IPS-15b (cell line): ENCODE measurements at regions not wholly inside any gene's neighbourhood (a gene's known extent, or its start where the extent isn't known, plus 50 kb on each side); places are given as distances from the start of the nearest gene placed in this dataset.

Experiments used
- H3K27me3 ChIP-seq: one replicate; pipeline ENCODE4 v1.6.1; 2013; ENCODE audit warnings: low read length; ENCODE audit not compliant: control insufficient read depth, insufficient read depth
- H3K36me3 ChIP-seq: one replicate; pipeline ENCODE4 v1.6.1; 2013; ENCODE audit warnings: low read length; ENCODE audit not compliant: control insufficient read depth, insufficient read depth
- H3K4me1 ChIP-seq: one replicate; pipeline ENCODE4 v1.6.1; 2013; ENCODE audit warnings: mild to moderate bottlenecking, low read length; ENCODE audit not compliant: control insufficient read depth, insufficient read depth
- H3K4me3 ChIP-seq: one replicate; pipeline ENCODE4 v1.5.1; 2013; ENCODE audit warnings: low read depth, low read length
- H3K9ac ChIP-seq: one replicate; pipeline ENCODE4 v1.6.1; 2013; ENCODE audit warnings: low read depth, mild to moderate bottlenecking, low read length
- H3K9me3 ChIP-seq: one replicate; pipeline ENCODE4 v1.6.1; 2013; ENCODE audit warnings: mild to moderate bottlenecking, low read length; ENCODE audit not compliant: control insufficient read depth, insufficient read depth

DNA sequence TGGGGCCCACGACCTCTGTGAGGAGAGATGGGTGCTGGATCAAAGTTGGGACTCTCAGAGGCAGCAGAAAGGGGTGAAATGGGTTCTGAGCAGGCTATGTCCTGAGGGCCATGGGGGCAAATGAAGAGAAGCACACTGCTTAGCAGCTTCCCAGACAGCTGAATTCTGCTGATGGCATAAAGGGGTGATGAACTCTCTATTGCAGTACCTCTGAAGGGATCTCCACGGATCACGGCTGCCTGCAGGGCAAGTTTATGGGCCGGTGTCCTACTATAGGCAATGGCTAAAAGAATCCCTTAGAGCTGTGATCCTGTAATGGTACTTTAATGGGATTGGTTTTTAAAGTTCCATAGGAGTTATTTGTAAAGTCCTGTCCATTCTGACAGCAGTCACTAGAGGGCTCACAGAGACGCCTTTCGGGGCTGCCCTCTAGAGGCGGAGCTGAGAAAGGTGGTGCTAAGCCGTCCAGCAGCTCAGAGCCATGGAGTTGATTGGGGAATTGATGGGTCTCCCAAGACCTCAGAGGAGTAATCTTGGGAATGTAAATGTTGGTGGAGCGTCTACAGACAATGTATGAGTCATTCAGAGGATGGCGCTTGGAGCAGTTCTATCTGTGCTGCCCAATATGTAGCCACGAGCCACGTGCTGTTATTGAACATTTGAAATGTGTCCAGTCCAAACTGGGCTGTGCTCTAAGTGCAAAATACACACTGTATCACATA, 287.3 kb downstream of the COG6 start:
- H3K4me1 ChIP-seq: peaks cover 3% of the 10 kb centered on the region
- H3K9me3 ChIP-seq: no peaks in the 10 kb centered on the region
- no peaks in the 10 kb centered on the region for H3K36me3 ChIP-seq
- no peak overlapping the region for H3K9ac ChIP-seq
- no peaks in the 10 kb centered on the region for H3K27me3 ChIP-seq
- no peak overlapping the region for H3K4me3 ChIP-seq

DNA sequence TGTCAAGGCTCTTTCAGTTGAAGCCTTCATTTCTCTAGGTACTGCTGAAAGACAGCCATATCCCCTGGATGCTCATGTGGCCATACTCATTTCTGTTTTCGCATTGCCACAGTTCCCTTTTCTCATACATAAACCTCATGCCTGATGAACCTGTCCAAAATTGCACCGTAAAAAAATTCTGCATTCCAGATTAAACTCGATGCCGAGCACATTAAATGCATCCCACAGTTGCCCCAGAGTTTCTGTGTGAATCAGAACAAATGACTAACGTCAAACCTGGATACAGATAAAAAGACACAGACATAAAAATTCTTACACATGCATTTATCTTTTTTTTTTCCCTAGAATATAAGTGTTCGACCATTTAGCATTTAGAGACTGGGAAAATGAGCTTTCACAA, 288.2 kb downstream of the COG6 start:
- Histone ChIP-seq H3K27me3 (no peaks in the 10 kb centered on the region), H3K36me3 (no peaks in the 10 kb centered on the region), H3K9me3 (no peaks in the 10 kb centered on the region), H3K4me3 (no peak overlapping the region), H3K4me1 (peaks cover 3% of the 10 kb centered on the region), H3K9ac (no peak overlapping the region)

DNA sequence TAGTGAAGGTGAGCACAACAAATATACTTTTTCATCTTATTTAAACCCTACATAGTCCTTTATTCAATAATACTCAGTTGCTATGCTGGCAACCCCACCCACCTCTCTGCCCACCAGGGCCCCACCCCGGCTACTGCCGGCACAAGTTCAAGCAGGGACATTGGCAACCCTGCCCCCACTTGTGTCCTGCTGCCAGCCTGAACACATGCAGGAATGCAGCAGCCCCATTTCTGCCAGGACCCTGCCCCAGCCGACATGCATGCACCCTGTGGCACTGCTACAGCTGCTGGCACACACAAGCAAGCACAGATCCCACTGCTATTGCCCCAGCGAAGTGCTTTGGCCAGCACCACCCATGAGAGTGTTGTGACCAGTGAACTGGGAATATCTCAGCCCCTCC, 289.8 kb downstream of the COG6 start:
- Histone ChIP-seq H3K9me3 (no peaks in the 10 kb centered on the region), H3K4me3 (no peak overlapping the region), H3K4me1 (peaks cover 3% of the 10 kb centered on the region), H3K27me3 (no peaks in the 10 kb centered on the region), H3K9ac (no peak overlapping the region), H3K36me3 (no peaks in the 10 kb centered on the region)

DNA sequence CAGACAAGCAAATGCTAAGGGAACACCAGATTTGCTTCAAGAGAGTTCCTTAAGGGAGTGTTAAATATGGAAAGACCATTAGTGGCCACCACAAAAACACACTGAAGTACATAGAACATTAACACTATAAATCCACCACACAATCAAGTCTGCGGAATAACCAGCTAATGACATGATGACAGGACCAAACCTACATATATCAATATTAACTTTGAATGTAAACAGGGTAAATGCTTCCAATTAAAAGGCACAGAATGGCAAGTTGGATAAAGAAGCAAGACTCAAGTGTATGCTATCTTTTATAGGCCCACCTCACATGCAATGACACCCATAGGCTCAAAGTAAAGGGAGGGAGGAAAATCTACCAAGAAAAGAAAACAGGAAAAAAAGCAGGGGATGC, 291.3 kb downstream of the COG6 start:
- Histone ChIP-seq H3K27me3 (no peaks in the 10 kb centered on the region), H3K4me3 (no peak overlapping the region), H3K36me3 (no peaks in the 10 kb centered on the region), H3K4me1 (no peaks in the 10 kb centered on the region), H3K9ac (no peak overlapping the region), H3K9me3 (no peaks in the 10 kb centered on the region)

DNA sequence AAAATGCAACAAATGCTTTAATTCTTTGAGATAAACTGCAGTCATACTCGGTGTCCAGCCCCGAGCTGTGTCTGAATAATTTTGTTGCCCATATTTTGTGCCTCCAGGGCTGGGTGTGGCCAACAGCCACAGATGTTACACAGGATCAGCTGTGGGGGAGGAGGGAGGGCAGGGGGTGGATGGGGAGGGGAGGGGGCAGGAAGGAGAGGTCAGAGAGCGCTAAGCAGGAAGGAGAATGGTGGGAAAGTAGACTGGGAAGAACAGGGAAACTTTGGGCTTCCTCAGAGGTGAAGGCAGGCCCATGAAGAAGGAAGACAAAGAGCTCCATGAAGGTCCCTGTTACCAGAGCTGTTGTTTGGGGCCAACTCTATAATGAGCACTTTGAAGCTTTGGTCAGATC, 295.8 kb downstream of the COG6 start:
- no peak overlapping the region for H3K4me3 ChIP-seq
- H3K36me3 ChIP-seq: no peaks in the 10 kb centered on the region
- H3K4me1 ChIP-seq: no peaks in the 10 kb centered on the region
- no peaks in the 10 kb centered on the region for H3K9me3 ChIP-seq
- no peaks in the 10 kb centered on the region for H3K27me3 ChIP-seq
- no peak overlapping the region for H3K9ac ChIP-seq

DNA sequence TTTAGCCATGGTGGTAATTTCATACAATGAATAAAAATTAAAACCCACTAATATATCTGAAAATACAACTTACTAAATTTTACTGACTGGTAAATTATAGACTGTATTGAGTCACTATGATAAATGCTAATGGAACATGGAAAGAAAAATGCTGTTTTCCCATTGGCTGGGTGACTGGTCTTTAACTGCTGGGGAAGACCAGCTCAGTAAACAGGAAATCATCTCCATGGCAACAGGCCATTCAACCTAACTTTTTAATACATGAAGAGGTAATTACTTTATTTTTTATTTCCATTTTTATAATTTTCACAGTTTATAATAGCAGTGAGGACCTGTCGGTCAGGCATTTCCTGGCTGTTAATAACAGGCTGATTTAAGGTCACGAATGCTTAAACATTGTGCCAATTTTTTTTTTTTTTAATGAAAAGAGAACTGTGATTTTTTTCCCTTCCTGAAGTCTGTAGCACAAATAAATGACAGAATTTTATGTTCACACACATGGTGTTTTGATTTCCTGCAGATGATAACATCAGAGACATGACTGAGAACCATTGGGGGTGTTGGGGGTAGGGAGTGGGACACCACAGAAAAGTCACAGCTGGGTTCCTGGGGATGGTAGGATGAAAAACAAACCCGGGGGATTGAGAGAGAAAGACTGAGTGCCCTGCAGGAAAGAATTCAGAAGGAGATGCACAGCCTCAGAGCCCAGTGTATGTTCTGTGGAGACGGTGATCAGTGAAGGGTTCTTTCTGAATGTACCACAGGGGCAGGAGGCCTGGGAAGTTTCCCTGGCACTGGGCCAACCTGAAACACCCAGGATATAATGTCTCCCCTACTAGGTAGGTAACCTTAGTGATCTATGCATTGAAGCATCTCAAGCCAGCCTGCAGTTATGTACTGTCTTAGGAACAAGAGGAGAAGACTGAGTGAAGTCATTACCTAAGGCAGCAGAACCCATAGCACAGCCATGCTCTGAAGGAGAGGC, 297.1 kb downstream of the COG6 start:
- no peaks in the 10 kb centered on the region for H3K36me3 ChIP-seq
- H3K4me3 ChIP-seq: no peak overlapping the region
- H3K9ac ChIP-seq: no peak overlapping the region
- no peaks in the 10 kb centered on the region for H3K4me1 ChIP-seq
- no peaks in the 10 kb centered on the region for H3K27me3 ChIP-seq
- H3K9me3 ChIP-seq: no peaks in the 10 kb centered on the region

DNA sequence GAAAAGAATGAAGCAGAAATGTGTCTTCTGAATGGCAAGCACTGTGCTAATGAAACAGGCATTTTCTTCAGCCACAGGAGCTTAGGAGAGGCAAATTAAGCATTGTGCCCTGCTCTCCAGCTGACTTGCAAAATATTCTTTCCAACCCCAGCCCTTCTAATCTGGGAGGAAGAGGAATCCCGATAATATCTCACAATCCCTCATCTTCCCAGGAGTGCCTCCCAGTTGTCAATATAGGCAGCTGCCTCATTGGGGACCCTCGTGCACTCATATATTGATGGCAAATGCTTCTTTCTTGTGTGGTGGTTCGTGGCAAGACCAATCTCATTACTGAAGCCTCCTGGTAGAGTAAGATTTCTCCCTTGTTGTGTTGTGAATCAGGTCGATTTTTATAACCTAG, 299.0 kb downstream of the COG6 start:
- H3K36me3 ChIP-seq: no peaks in the 10 kb centered on the region
- no peaks in the 10 kb centered on the region for H3K4me1 ChIP-seq
- H3K4me3 ChIP-seq: no peak overlapping the region
- no peak overlapping the region for H3K9ac ChIP-seq
- H3K9me3 ChIP-seq: no peaks in the 10 kb centered on the region
- H3K27me3 ChIP-seq: no peaks in the 10 kb centered on the region

DNA sequence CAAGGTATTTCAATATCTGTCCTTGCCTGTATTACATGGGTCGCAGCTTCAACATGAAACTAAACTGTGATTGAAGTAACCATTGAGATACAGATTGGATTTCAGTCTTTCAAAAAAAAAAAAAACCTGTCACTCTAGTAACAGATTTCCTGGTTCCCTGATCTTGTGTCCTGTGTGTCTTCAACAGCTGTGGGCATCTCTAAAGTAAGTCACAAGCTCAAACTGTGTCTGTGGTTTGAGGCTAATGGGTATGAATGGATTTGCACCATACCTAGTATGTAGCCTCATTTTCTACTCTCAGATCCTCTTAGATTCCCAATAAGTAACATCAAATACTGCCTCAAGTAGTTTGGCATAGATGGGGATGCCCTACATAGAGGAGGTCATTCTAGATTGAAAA, 300.1 kb downstream of the COG6 start:
- Histone ChIP-seq H3K4me3 (no peak overlapping the region), H3K4me1 (no peaks in the 10 kb centered on the region), H3K27me3 (no peaks in the 10 kb centered on the region), H3K9me3 (no peaks in the 10 kb centered on the region), H3K36me3 (no peaks in the 10 kb centered on the region), H3K9ac (no peak overlapping the region)

DNA sequence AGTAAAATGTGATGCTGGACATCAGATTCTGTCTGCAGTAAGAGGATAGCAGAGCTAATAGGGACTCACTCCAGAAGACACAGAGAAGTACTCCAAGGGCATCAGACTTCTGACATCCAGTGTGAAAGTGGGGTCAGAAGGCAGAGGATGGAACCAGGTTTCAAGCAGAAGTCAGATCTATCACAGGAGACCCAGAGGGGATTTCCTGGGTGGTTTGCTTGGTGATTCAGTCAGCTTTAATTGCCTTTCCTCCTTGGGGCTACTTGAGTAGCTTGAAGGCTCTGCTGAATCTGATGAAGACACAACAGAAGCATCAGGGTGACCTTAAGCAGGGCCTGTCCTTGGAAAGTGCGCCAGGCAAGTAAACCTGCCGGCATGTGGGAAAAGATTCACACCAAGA, 300.6 kb downstream of the COG6 start:
- Histone ChIP-seq H3K9me3 (no peaks in the 10 kb centered on the region), H3K4me3 (no peak overlapping the region), H3K9ac (no peak overlapping the region), H3K36me3 (no peaks in the 10 kb centered on the region), H3K4me1 (no peaks in the 10 kb centered on the region), H3K27me3 (no peaks in the 10 kb centered on the region)

DNA sequence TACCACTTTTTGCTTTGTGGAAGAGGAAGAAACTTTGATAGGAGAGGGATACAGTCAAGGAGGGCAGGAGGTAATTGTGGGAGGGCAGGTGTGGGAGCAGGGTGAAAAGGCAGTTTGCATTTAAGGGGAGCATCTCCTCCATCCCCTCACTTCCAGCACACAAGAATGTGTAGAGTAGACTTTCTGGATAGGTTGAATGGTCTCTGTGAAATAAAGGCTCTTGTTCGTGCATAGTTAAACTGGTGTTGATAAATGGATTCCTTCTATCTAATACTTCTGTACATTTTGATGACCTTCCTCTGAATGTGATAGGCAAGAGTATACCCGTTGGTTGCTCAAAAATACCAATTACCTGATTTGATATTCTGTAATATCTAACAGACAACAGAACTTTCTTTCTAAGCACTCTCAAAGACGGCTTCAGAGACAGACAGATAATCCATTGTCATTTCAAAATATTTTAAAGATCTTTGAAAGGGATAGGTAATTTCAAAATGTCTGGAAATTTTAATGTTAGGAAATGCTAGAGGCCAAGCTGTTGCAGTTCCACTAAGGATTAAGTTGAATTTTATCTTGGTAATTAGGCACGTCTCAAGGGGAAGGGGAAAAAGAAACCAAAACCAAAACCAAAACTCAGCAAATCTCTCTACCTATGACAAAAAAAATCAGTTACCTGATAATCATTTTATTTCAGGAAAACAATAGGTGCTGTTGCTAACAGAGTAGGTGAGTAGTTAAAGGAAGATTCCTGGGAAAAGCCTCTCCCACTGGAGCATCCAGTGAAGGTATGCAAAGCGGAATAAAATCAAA, 302.6 kb downstream of the COG6 start:
- no peaks in the 10 kb centered on the region for H3K27me3 ChIP-seq
- H3K4me3 ChIP-seq: no peak overlapping the region
- no peaks in the 10 kb centered on the region for H3K4me1 ChIP-seq
- H3K36me3 ChIP-seq: no peaks in the 10 kb centered on the region
- no peak overlapping the region for H3K9ac ChIP-seq
- H3K9me3 ChIP-seq: no peaks in the 10 kb centered on the region

DNA sequence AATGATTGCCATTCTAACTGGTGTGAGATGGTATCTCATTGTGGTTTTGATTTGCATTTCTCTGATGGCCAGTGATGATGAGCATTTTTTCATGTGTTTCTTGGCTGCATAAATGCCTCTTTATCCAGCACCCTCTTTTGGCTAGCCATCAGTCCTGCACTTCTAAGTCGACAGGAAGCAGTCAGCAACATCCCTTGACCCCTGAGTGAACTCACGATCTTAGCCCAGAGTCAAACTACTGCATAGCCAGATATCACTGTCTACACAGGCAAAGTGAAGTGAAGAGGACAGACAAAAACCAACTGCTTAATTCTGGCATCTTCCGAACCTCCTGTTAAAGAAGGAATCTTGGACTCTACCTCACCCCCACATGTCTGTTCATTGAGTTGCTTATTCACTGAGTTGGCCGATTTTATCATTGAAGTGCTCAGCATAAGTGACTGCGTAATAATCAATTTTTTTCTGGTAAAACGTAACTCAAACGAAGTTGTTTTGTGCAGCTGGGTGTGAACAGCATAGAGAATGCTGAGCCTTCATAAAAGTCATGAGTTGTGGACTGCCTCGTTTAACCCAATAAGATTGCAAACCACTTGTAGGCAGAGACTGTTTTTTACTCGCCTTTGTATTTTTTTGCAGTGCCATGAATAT, 304.2 kb downstream of the COG6 start:
- H3K9me3 ChIP-seq: no peaks in the 10 kb centered on the region
- no peaks in the 10 kb centered on the region for H3K4me1 ChIP-seq
- no peak overlapping the region for H3K4me3 ChIP-seq
- H3K9ac ChIP-seq: no peak overlapping the region
- H3K36me3 ChIP-seq: no peaks in the 10 kb centered on the region
- no peaks in the 10 kb centered on the region for H3K27me3 ChIP-seq
